ENCODE measurements at regions not wholly inside any gene's neighbourhood (a gene's known extent, or its start where the extent isn't known, plus 50 kb on each side); places are given as distances from the start of the nearest gene placed in this dataset.

DNA sequence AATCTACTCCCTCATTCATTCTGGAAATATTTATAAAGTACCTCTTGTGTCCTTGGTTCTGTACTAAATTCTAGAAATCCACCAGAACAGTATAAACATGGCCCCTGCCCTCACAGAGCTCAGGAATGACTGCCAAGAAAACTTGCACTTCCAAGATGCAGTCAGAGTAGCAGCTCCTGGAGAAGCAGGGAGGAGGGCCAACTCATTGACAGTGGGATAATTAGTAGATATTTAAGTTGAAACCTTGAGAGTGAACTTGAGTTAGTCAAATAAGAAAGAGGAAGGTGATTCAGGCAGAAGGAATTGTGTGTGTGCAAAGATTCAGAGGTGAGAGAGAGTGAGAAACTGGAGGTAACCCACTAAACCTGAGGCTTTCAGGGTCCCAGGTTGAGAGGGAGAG lies 182.2 kb upstream of the INHBA start:
- TF ChIP-seq, protein P1, sequence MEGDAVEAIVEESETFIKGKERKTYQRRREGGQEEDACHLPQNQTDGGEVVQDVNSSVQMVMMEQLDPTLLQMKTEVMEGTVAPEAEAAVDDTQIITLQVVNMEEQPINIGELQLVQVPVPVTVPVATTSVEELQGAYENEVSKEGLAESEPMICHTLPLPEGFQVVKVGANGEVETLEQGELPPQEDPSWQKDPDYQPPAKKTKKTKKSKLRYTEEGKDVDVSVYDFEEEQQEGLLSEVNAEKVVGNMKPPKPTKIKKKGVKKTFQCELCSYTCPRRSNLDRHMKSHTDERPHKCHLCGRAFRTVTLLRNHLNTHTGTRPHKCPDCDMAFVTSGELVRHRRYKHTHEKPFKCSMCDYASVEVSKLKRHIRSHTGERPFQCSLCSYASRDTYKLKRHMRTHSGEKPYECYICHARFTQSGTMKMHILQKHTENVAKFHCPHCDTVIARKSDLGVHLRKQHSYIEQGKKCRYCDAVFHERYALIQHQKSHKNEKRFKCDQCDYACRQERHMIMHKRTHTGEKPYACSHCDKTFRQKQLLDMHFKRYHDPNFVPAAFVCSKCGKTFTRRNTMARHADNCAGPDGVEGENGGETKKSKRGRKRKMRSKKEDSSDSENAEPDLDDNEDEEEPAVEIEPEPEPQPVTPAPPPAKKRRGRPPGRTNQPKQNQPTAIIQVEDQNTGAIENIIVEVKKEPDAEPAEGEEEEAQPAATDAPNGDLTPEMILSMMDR (IDR thresholded peaks at IDR 0.05; ENCODE audit: low read depth, low read length) = no peak
- DNase-seq (ENCODE audit: extremely low read depth, low read depth) = no peak

GRCh38 chr7:41882745-41883420 lies 180.0 kb upstream of the INHBA start:
- TF ChIP-seq, protein P1 (IDR thresholded peaks at IDR 0.05; ENCODE audit: low read depth, low read length) = no peak
- no peak for DNase-seq (ENCODE audit: extremely low read depth, low read depth)

DNA sequence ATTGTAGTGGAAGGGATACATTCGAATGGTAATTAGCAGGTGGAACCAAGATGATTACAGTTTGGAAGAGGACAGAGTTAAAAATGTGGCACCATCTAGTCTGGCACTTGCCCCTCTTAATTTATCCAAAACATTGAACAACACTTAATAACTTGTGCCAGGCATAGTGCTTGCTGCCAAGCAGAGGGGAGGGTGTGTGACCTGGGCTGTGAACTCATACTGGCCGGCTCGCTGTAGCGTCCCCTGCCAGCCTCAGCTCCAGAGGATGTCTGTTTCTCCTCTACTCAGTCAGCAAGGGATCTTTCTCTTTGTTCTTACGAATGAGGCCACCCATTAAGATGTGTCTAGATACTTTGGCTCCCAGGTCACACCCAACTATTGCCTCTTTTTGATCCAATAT lies 179.4 kb upstream of the INHBA start:
- TF ChIP-seq, protein P1 (IDR thresholded peaks at IDR 0.05; ENCODE audit: low read depth, low read length) = no peak
- DNase-seq (ENCODE audit: extremely low read depth, low read depth) = no peak

DNA sequence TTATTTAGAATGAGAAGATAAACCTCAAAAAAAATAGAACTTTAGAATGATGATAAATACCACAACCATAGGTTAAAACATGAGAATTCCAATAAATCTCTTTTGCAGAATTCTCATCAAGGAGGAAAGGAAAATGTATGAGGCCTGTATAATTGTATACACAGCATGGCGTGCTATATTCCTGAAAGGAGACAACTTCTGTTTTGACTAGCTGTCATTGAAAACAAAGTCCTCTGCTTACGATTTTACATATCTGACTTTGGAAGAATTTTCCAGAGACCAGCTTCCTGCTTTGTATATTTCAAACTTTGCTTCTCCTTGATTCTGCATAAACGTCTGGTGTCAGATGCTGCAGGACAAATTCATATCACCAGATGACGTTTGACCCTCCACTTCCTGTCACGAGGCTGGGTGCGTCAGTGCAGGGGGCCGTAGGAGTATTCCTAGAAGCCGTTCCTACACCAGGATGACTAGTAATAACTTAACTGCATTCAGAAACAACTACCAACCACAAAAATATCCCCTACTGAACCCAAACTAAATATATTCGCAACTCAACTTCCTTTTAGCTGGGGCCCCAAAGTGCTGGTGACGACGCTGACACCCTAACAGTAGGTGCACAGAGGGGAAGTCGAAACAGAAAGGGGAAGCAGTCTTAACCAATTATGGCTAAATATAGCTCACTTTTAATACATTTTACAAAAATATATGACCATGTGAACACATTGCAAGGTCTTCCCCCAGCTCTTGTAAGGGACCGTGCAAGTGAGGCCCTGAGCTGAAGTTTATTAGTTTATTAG lies 178.6 kb upstream of the INHBA start:
- no peak for DNase-seq (ENCODE audit: extremely low read depth, low read depth)
- TF ChIP-seq, protein P1 (IDR thresholded peaks at IDR 0.05; ENCODE audit: low read depth, low read length) = no peak

DNA sequence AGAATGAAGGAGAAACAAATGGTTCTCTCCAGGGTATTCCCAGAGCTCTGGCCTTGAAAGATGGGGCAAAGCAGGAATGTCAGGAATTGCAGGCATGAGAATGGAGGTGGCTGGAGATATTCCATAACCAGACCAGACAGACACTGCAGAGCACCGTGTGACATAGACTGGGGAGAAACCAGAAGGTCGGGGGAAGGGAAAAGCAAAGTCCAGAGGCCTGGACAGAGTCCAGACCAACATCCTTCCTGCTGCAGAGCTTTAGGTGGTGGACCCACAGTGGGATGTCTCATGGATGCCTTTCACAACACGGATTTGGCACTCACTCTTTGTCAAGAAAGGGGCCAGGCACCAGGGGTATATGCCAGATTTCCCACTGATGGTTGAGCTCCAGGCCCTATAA lies 177.2 kb upstream of the INHBA start:
- DNase-seq (ENCODE audit: extremely low read depth, low read depth) = no peak

GRCh38 chr7:41879403-41879802 lies 176.5 kb upstream of the INHBA start:
- TF ChIP-seq, protein P1 (IDR thresholded peaks at IDR 0.05; ENCODE audit: low read depth, low read length) = no peak
- DNase-seq (ENCODE audit: extremely low read depth, low read depth) = no peak

More for the DNA sequence above, 177.2 kb upstream of the INHBA start:
- TF ChIP-seq, protein P1 (IDR thresholded peaks at IDR 0.05; ENCODE audit: low read depth, low read length) = no peak
